Choroid plexus epithelial cell (primary cell): ENCODE measurements at regions not wholly inside any gene's neighbourhood (a gene's known extent, or its start where the extent isn't known, plus 50 kb on each side); places are given as distances from the start of the nearest gene placed in this dataset.

ENCODE experiments used
- DNase-seq: peaks from one replicate; pipeline ENCODE4 v3.0.0-alpha.2; 2010; ENCODE audit warnings: low read depth
- H3K4me3 ChIP-seq: 2 replicates; pipeline ENCODE4 v1.5.1; 2011; ENCODE audit warnings: low read depth, mild to moderate bottlenecking, control low read depth, low read length, moderate library complexity
- TF ChIP-seq, protein P1 (sequence below): conservative IDR thresholded peaks from 2 replicates; pipeline ENCODE4 v1.5.1; 2011; ENCODE audit warnings: low read depth, mild to moderate bottlenecking, control low read depth, inconsistent platforms, low read length, moderate library complexity

- no peak for DNase-seq
- H3K4me3 ChIP-seq = no peak overlapping the region
- TF ChIP-seq, protein P1, sequence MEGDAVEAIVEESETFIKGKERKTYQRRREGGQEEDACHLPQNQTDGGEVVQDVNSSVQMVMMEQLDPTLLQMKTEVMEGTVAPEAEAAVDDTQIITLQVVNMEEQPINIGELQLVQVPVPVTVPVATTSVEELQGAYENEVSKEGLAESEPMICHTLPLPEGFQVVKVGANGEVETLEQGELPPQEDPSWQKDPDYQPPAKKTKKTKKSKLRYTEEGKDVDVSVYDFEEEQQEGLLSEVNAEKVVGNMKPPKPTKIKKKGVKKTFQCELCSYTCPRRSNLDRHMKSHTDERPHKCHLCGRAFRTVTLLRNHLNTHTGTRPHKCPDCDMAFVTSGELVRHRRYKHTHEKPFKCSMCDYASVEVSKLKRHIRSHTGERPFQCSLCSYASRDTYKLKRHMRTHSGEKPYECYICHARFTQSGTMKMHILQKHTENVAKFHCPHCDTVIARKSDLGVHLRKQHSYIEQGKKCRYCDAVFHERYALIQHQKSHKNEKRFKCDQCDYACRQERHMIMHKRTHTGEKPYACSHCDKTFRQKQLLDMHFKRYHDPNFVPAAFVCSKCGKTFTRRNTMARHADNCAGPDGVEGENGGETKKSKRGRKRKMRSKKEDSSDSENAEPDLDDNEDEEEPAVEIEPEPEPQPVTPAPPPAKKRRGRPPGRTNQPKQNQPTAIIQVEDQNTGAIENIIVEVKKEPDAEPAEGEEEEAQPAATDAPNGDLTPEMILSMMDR = no peak
Measured at GRCh38 chr1:63027176-63027575, 243.2 kb downstream of the ATG4C start.

DNA sequence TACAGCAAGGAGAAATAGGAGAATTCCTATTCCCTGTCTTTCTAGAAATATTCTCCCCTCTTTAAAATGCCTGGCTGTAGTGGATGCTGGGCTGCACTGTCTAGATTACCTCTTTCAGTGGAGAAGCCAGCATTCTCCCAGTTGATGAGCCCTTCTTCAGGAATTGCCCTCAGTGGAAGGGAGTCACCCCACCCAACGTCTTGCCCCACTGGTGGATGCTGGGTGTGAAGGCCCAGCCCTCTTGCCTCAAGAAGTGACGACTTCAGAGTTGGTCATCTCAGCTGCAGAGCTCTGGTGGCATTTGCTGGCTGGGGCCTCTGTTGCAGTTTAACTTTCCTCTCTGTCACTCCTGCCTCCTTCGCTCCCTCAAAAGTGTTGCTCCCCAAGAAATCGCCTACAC, 248.2 kb downstream of the ATG4C start:
- no peak for DNase-seq
- TF ChIP-seq, protein P1 = no peak
- no peak overlapping the region for H3K4me3 ChIP-seq

- no peak for DNase-seq
- H3K4me3 ChIP-seq = no peak overlapping the region
- TF ChIP-seq, protein P1 = no peak
Measured at GRCh38 chr1:63033211-63033610, 249.3 kb downstream of the ATG4C start.

- TF ChIP-seq, protein P1 = no peak
- no peak for DNase-seq
- no peak overlapping the region for H3K4me3 ChIP-seq
Measured at GRCh38 chr1:63034256-63034655, 250.3 kb downstream of the ATG4C start.

GRCh38 chr1:63038586-63038985, 254.7 kb downstream of the ATG4C start:
- DNase-seq = no peak
- TF ChIP-seq, protein P1 = no peak
- H3K4me3 ChIP-seq = no peak overlapping the region

GRCh38 chr1:63041660-63042059, 257.7 kb downstream of the ATG4C start:
- no peak overlapping the region for H3K4me3 ChIP-seq
- TF ChIP-seq, protein P1 = no peak
- DNase-seq = no peak

DNA sequence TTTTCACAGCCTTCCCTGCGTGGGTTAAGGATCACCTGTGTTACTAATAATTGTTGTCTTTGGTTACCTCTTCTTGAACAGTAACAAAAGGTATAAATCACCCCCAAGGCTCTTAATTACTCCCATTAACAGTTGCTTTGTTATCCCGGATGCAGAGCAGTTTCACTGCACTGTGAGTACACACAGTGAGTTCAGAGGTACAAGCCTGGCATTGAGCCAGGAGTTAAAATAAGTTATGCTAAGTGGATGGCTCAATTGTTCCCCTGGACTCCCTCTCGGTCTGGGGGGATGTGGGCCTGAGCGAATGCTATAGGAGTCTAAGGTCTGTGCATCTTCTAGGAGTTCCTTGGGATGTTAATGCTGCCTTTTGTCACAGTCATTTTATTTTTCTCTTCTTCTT, 258.3 kb downstream of the ATG4C start:
- no peak for DNase-seq
- no peak overlapping the region for H3K4me3 ChIP-seq
- TF ChIP-seq, protein P1 = no peak
